ENCODE measurements at regions not wholly inside any gene's neighbourhood (a gene's known extent, or its start where the extent isn't known, plus 50 kb on each side); places are given as distances from the start of the nearest gene placed in this dataset.

DNA sequence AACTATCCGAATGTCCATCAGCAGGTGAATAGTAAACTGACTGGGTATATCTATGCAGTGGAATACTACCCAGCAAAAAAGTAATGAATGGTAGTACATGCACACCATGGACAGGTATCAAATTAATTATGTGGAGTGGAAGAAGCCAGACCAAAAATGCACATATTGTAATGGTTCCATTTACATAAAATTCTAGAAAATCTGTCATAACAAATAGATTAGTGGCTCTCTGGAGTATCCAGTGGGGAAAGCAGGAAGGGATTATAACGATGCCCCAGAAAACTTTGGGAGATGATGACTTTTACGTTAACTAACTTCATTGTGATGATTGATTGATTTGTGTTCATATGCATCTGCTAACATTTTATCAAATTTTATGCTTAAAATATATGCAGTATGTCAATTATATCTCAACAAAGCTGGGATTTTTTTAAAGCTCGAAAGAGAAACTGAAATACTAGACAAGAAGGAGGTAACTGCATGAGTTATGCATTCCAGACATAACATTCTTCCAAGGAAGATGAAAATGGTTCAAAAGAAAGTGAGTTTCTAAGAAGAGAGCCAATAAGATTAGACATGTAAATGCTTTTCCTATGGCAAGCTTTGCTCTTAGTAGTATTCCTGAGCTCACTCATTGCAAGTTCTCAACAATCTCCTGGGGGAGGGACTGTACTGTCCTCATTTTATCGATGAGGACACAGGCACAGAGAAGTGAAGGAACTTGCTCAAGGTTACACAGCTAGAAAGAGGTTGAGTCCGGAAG lies 58.6 kb upstream of the MSX1 start:
- BruUV-seq (replicated peaks): no TSS peak
- no peak for ATAC-seq
- Histone ChIP-seq H3K27me3 (ENCODE audit: control insufficient read depth in 2 of 2, insufficient read depth in 2 of 2, low read length in 2 of 2) (peaks cover 0 to 15% of the 10 kb centered on the region in 2 experiments; a peak in 3 of 5 replicates), H3K4me2 (ENCODE audit: insufficient read depth, low read length) (no peak overlapping the region), H3K9ac (ENCODE audit: insufficient read depth in 1 of 2, low read depth in 2 of 2, low read length in 2 of 2) (no peak overlapping the region), H2AFZ (ENCODE audit: low read depth, low read length) (no peak overlapping the region), H3K4me1 (replicated peaks in 1 of 2; ENCODE audit: control insufficient read depth in 2 of 2, insufficient read depth in 2 of 2, low read length in 2 of 2) (no peaks in the 10 kb centered on the region), H3K9me3 (replicated peaks; ENCODE audit: control insufficient read depth, insufficient read depth, low read depth, low read length) (no peaks in the 10 kb centered on the region), H3K79me2 (ENCODE audit: control insufficient read depth, insufficient read depth, low read length) (no peaks in the 10 kb centered on the region), H3K27ac (ENCODE audit: extremely low read depth, low read depth, low read length) (no peak overlapping the region), H4K20me1 (replicated peaks; ENCODE audit: control insufficient read depth, insufficient read depth, low read length) (no peaks in the 10 kb centered on the region), H3K36me3 (ENCODE audit: control insufficient read depth, insufficient read depth, low read length) (no peaks in the 10 kb centered on the region), H3K9me1 (ENCODE audit: control insufficient read depth, insufficient read depth, low read length) (no peaks in the 10 kb centered on the region), H3K4me3 (no peak overlapping the region)
- WGBS (ENCODE audit: insufficient coverage, low coverage, missing lambda C conversion rate): 0% methylated on average over 6 of the region's 6 CpGs
- ChIA-PET POLR2A (no interaction called here), CTCF (ENCODE audit: low intra/inter-chr PET ratio) (no interaction called here)
- no peak for FAIRE-seq
- no peak for DNase-seq (ENCODE audit: extremely low read depth in 1 of 4, low spot score in 3 of 4)
- in situ Hi-C loops (cut with MboI): no loop called here
- intact Hi-C loops (cut with micrococcal nuclease): no loop called here
- TF ChIP-seq BRCA1 (IDR thresholded peaks at IDR 0.05) (no peak), BRCA1 (CRISPR knock-in tag; IDR thresholded peaks at IDR 0.05) (no peak), ZNF830 (CRISPR knock-in tag; IDR thresholded peaks at IDR 0.05) (no peak), PBX2 (CRISPR knock-in tag; IDR thresholded peaks at IDR 0.05; ENCODE audit: low read depth) (no peak), PBX2 (tag; conservative IDR thresholded peaks at IDR 0.05; ENCODE audit: low read depth) (no peak), MLX (CRISPR knock-in tag; conservative IDR thresholded peaks at IDR 0.05) (no peak), COPS2 (conservative IDR thresholded peaks at IDR 0.05) (no peak), XRCC3 (IDR thresholded peaks at IDR 0.05) (no peak), SETDB1 (IDR thresholded peaks at IDR 0.05; ENCODE audit: low read length) (no peak), HNRNPUL1 (IDR thresholded peaks at IDR 0.05; ENCODE audit: low read length) (no peak), ID3 (CRISPR knock-in tag; IDR thresholded peaks at IDR 0.05) (no peak), ID3 (tag; IDR thresholded peaks at IDR 0.05) (no peak), GABPB1 (CRISPR knock-in tag; IDR thresholded peaks at IDR 0.05) (no peak), FOXP1 (CRISPR knock-in tag; IDR thresholded peaks at IDR 0.05) (no peak), NR2F6 (CRISPR knock-in tag; IDR thresholded peaks at IDR 0.05) (no peak), FOXK2 (conservative IDR thresholded peaks at IDR 0.05 in 1 of 2, IDR thresholded peaks at IDR 0.05 in 1 of 2; ENCODE audit: low read depth in 2 of 2) (no peak), RUNX1 (IDR thresholded peaks at IDR 0.05; ENCODE audit: low read depth) (no peak)
- TF ChIP-seq, protein P1, sequence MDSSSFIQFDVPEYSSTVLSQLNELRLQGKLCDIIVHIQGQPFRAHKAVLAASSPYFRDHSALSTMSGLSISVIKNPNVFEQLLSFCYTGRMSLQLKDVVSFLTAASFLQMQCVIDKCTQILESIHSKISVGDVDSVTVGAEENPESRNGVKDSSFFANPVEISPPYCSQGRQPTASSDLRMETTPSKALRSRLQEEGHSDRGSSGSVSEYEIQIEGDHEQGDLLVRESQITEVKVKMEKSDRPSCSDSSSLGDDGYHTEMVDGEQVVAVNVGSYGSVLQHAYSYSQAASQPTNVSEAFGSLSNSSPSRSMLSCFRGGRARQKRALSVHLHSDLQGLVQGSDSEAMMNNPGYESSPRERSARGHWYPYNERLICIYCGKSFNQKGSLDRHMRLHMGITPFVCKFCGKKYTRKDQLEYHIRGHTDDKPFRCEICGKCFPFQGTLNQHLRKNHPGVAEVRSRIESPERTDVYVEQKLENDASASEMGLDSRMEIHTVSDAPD (CRISPR knock-in tag; IDR thresholded peaks at IDR 0.05): no peak

Measured in K562 (cell line).